ENCODE measurements at regions not wholly inside any gene's neighbourhood (a gene's known extent, or its start where the extent isn't known, plus 50 kb on each side); places are given as distances from the start of the nearest gene placed in this dataset.

DNA sequence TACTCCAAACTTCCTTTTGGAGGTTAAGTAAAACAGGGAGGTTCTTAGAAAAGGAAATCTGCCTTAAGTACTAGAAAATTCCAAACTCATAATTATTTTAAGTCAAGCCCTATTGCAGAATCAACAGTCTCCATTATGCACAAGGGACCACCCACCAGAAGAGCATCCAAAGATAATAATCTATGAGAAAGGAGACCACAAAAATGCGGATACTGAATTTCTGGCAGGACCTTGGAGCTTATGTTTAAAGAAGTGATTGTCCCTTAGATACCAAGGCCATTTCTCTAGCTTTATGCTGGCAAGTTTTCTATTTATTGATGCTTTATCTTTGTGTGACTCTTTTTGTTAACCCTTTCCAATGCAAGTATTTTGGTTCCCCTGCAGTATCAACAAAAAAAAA, 404.0 kb upstream of the MMADHC start:
- Histone ChIP-seq H3F3A (ENCODE audit: low read depth) (no peaks in the 10 kb centered on the region), H3K4me1 (ENCODE audit: insufficient read depth, low read length, poor library complexity, severe bottlenecking) (no peaks in the 10 kb centered on the region), H3K4me2 (ENCODE audit: low read depth, low read length, poor library complexity, severe bottlenecking) (no peak overlapping the region)

DNA sequence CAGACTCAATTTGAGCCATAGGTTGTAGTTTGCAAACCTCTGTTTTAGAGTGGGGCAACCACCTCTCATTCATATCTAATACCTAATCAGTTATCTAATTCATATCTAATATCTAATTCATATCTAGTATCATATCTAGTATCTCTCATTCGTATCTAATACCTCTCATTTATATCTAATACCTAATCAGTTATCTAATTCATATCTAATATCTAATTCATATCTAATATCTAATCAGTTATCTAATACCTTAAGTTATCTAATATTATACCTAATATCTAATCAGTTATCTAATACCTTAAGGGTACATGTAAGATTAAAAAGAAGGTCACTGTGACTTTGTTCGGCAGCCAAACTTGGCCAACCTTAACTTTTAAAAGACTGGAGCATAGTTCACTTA, 403.4 kb upstream of the MMADHC start:
- no peak overlapping the region for H2AFZ ChIP-seq (ENCODE audit: low read length)

More for the DNA sequence above, 404.0 kb upstream of the MMADHC start:
- TF ChIP-seq, protein P1, sequence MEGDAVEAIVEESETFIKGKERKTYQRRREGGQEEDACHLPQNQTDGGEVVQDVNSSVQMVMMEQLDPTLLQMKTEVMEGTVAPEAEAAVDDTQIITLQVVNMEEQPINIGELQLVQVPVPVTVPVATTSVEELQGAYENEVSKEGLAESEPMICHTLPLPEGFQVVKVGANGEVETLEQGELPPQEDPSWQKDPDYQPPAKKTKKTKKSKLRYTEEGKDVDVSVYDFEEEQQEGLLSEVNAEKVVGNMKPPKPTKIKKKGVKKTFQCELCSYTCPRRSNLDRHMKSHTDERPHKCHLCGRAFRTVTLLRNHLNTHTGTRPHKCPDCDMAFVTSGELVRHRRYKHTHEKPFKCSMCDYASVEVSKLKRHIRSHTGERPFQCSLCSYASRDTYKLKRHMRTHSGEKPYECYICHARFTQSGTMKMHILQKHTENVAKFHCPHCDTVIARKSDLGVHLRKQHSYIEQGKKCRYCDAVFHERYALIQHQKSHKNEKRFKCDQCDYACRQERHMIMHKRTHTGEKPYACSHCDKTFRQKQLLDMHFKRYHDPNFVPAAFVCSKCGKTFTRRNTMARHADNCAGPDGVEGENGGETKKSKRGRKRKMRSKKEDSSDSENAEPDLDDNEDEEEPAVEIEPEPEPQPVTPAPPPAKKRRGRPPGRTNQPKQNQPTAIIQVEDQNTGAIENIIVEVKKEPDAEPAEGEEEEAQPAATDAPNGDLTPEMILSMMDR (conservative IDR thresholded peaks at IDR 0.05; ENCODE audit: low read length): no peak
- TF ChIP-seq EZH2phosphoT487 (IDR thresholded peaks at IDR 0.05; ENCODE audit: borderline replicate concordance): no peak
- Histone ChIP-seq H4K20me1 (ENCODE audit: insufficient read depth, low read length, poor library complexity, severe bottlenecking) (no peaks in the 10 kb centered on the region), H3K9me2 (replicated peaks; ENCODE audit: low read depth, low read length) (no peaks in the 10 kb centered on the region), H2AFZ (ENCODE audit: low read length) (no peak overlapping the region), H3K27me3 (ENCODE audit: insufficient read depth, low read length, poor library complexity, severe bottlenecking) (no peaks in the 10 kb centered on the region), H3K36me3 (ENCODE audit: insufficient read depth, low read length) (no peaks in the 10 kb centered on the region), H3K79me2 (ENCODE audit: insufficient read depth, low read length) (no peaks in the 10 kb centered on the region), H3K9ac (ENCODE audit: low read depth, low read length, poor library complexity, severe bottlenecking) (no peak overlapping the region), H3K4me3 (ENCODE audit: low read length, poor library complexity, severe bottlenecking) (no peak overlapping the region), H3K9me3 (ENCODE audit: insufficient read depth, low read depth, low read length) (no peaks in the 10 kb centered on the region)

DNA sequence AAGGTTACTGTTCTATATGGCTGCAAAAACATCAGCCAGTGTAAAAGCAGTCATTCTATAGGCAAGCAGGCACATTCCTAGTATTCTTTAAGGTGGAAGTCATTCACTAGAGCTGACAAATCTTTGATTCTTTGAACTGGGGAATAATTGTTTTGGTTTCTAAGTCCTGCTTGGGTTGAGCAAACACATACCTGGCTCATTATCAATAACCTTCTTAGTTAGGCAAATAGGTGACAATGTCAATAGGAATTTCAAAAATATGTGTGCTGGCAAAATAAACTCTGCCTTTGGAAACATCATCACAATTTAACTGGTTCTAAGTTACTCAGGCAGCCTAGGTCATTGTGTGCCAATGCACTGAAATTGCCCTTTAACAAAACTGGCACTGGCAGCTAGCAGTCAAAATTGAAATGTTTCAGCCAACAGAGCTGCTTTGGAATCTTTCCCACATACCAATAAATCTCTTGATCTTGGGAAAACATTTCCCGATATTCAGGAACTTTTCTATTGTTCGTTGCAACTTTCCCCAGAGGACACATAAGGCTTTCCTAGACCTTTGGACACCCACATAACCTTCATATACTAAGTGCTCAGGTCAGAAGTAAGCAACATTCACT, 402.0 kb upstream of the MMADHC start:
- Histone ChIP-seq H3K36me3 (ENCODE audit: insufficient read depth, low read length) (no peaks in the 10 kb centered on the region), H3K79me2 (ENCODE audit: insufficient read depth, low read length) (no peaks in the 10 kb centered on the region), H3K4me2 (ENCODE audit: low read depth, low read length, poor library complexity, severe bottlenecking) (no peak overlapping the region), H3K9me3 (ENCODE audit: insufficient read depth, low read depth, low read length) (no peaks in the 10 kb centered on the region), H3F3A (ENCODE audit: low read depth) (no peaks in the 10 kb centered on the region), H3K27me3 (ENCODE audit: insufficient read depth, low read length, poor library complexity, severe bottlenecking) (no peaks in the 10 kb centered on the region), H3K9ac (ENCODE audit: low read depth, low read length, poor library complexity, severe bottlenecking) (no peak overlapping the region), H3K4me1 (ENCODE audit: insufficient read depth, low read length, poor library complexity, severe bottlenecking) (no peaks in the 10 kb centered on the region), H3K9me2 (replicated peaks; ENCODE audit: low read depth, low read length) (no peaks in the 10 kb centered on the region), H3K4me3 (ENCODE audit: low read length, poor library complexity, severe bottlenecking) (no peak overlapping the region), H4K20me1 (ENCODE audit: insufficient read depth, low read length, poor library complexity, severe bottlenecking) (no peaks in the 10 kb centered on the region), H2AFZ (ENCODE audit: low read length) (no peak overlapping the region)
- TF ChIP-seq, protein P1 (conservative IDR thresholded peaks at IDR 0.05; ENCODE audit: low read length): no peak
- TF ChIP-seq EZH2phosphoT487 (IDR thresholded peaks at IDR 0.05; ENCODE audit: borderline replicate concordance): no peak

More for the DNA sequence above, 403.4 kb upstream of the MMADHC start:
- no peaks in the 10 kb centered on the region for H3K4me1 ChIP-seq (ENCODE audit: insufficient read depth, low read length, poor library complexity, severe bottlenecking)
- no peaks in the 10 kb centered on the region for H3F3A ChIP-seq (ENCODE audit: low read depth)
- H3K79me2 ChIP-seq (ENCODE audit: insufficient read depth, low read length): no peaks in the 10 kb centered on the region
- H3K9me2 ChIP-seq (replicated peaks; ENCODE audit: low read depth, low read length): no peaks in the 10 kb centered on the region
- H3K9me3 ChIP-seq (ENCODE audit: insufficient read depth, low read depth, low read length): no peaks in the 10 kb centered on the region
- no peaks in the 10 kb centered on the region for H3K27me3 ChIP-seq (ENCODE audit: insufficient read depth, low read length, poor library complexity, severe bottlenecking)
- H3K36me3 ChIP-seq (ENCODE audit: insufficient read depth, low read length): no peaks in the 10 kb centered on the region
- H4K20me1 ChIP-seq (ENCODE audit: insufficient read depth, low read length, poor library complexity, severe bottlenecking): no peaks in the 10 kb centered on the region
- H3K4me2 ChIP-seq (ENCODE audit: low read depth, low read length, poor library complexity, severe bottlenecking): no peak overlapping the region
- no peak overlapping the region for H3K9ac ChIP-seq (ENCODE audit: low read depth, low read length, poor library complexity, severe bottlenecking)
- TF ChIP-seq, protein P1 (conservative IDR thresholded peaks at IDR 0.05; ENCODE audit: low read length): no peak
- TF ChIP-seq EZH2phosphoT487 (IDR thresholded peaks at IDR 0.05; ENCODE audit: borderline replicate concordance): no peak
- H3K4me3 ChIP-seq (ENCODE audit: low read length, poor library complexity, severe bottlenecking): no peak overlapping the region

Data from Loucy (cell line).